OCI-LY7 (cell line): ENCODE measurements at regions not wholly inside any gene's neighbourhood (a gene's known extent, or its start where the extent isn't known, plus 50 kb on each side); places are given as distances from the start of the nearest gene placed in this dataset.

Experiments used
- EZH2phosphoT487 ChIP-seq: fragments of 200-600 bp; sonication (generic); IDR thresholded peaks from 2 replicates; pipeline ENCODE4 v1.6.1; 2018; ENCODE audit warnings: low read depth, borderline replicate concordance, mild to moderate bottlenecking, mixed run types, antibody characterized with exemption, low read length, moderate library complexity, mixed read lengths
- TF ChIP-seq, protein P1 (sequence below): fragments of 200-600 bp; sonication (generic); conservative IDR thresholded peaks from 2 replicates; pipeline ENCODE4 v1.5.1; 2014; ENCODE audit warnings: mild to moderate bottlenecking, antibody characterized with exemption, low read length, moderate library complexity, mixed read lengths

DNA sequence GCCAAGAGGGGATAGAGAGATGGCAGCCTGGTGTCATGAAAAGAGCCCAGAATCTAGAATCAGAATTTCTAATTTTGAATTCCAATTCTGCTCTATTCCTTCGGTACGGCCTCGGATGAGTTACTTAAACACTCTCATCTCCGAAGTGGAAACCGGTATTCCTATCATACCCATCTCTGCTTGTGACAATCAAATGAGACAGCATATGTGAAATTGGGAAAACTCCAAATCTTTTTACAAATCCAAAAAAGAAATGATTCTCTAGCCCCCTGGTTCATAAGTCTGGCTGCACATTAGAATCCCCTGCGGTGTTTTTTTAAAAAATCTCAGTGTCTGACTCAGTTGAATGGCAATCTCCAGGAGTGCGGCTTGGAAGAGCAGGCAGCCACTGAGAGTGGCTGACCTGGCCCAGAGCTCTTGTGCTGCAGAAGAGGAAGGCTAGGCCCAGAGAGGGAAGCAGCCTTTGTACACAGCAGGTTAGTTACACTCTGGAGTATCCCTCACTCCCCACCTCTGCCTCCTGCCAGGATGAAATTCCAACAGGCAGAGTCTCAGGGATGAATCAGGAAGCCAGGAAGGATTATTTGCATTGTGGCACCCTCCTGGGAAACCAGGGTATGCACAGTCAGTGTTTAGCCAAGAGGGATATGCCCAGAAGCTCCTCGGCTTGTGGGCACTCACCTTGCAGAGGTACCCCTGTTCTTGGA is 93.6 kb upstream of the ISX start:
- TF ChIP-seq, protein P1, sequence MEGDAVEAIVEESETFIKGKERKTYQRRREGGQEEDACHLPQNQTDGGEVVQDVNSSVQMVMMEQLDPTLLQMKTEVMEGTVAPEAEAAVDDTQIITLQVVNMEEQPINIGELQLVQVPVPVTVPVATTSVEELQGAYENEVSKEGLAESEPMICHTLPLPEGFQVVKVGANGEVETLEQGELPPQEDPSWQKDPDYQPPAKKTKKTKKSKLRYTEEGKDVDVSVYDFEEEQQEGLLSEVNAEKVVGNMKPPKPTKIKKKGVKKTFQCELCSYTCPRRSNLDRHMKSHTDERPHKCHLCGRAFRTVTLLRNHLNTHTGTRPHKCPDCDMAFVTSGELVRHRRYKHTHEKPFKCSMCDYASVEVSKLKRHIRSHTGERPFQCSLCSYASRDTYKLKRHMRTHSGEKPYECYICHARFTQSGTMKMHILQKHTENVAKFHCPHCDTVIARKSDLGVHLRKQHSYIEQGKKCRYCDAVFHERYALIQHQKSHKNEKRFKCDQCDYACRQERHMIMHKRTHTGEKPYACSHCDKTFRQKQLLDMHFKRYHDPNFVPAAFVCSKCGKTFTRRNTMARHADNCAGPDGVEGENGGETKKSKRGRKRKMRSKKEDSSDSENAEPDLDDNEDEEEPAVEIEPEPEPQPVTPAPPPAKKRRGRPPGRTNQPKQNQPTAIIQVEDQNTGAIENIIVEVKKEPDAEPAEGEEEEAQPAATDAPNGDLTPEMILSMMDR = no peak
- no peak for TF ChIP-seq EZH2phosphoT487
